ENCODE measurements at regions not wholly inside any gene's neighbourhood (a gene's known extent, or its start where the extent isn't known, plus 50 kb on each side); places are given as distances from the start of the nearest gene placed in this dataset.
A peak's percentile ranks its signal among the peaks of the same experiment; 100 is the strongest.
"Not testable (repeated sequence)": the region's sequence is repeated elsewhere in the genome, so short reads cannot be mapped to it uniquely, and the experiment has no call there.

DNA sequence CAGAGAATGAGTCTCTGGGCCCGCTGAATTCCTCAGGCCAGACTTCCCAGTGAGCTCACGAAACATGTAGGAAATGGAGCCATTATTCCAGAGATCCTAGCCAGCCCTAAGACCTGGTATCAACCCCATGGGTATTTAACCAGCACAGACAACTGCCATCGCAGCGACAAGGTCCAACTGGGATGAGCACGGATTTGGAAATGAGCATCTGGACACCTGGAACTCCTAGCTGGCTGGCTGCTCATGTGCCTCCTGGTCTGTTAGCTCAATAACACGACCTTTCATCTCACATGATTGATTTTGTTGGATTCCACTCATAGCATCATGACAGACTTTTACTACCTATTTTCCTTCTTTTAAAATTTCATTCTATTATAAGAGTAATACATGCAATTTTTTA, 51.0 kb downstream of the POU3F3 start:
- DNase-seq = no peak

- DNase-seq = no peak
These were observed 55.4 kb downstream of the POU3F3 start for GRCh38 chr2:104909317-104909716.

- DNase-seq = no peak
These were observed 60.6 kb downstream of the POU3F3 start for GRCh38 chr2:104914509-104914908.

DNA sequence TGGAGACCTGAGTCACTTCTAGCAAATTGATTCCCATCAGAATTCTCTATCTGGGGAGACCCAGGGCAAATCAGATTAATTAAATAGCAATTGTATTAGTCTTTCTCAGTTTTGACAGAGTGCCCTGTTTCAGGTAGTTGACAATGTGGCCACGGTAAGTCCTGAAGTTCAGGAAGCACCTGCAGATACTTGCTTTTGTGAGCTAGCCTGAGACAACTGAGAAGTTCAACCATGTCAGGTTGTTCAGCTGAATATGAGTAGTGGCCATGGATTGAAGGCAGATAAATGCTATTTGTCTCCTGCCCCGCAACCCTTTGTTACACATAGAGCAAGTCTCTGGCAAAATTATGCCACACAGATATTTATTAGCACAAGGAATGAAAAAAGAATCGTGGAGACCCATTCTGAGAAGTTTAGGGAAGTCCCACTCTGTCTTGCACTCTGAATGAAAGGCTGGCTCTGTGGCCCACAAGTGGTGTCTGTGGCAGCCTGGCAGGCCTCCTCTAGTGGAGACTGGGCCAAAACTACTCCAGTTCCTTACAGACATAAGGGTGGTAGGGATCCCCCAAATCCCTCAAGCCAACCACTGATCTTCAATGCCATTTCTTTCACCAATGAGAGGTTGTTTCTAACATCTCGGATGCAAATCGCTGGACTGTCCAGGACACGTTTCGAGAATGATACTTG, 61.3 kb downstream of the POU3F3 start:
- DNase-seq = no peak

- DNase-seq = no peak
These were observed 65.2 kb downstream of the POU3F3 start for GRCh38 chr2:104919127-104919526.

DNA sequence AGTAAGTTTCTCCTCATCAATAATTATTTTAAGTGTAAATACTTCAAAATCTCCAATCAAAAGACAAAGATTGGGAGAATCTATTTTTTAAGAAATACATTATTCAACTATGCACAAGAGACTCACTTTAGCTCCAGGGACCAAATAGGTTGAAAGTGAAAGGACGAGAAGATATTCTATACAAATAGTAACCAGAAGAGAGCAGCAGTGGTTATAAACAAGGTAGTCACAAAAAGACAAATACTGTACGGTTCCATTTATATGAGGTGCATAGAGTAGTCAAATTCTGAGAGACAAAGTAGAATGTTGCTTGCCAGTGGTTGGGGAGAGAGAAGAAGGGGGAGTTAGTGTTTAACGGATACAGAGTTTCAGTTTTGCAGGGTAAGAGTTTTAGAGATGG, 69.8 kb downstream of the POU3F3 start:
- no peak for DNase-seq

GRCh38 chr2:104929663-104930062, 75.7 kb downstream of the POU3F3 start:
- no peak for DNase-seq

GRCh38 chr2:104930732-104931131, 76.8 kb downstream of the POU3F3 start:
- DNase-seq = no peak

- no peak for DNase-seq
These were observed 78.3 kb downstream of the POU3F3 start for GRCh38 chr2:104932243-104932642.

- DNase-seq = no peak
These were observed 79.4 kb downstream of the POU3F3 start for GRCh38 chr2:104933151-104933917.

GRCh38 chr2:104936527-104936926, 82.6 kb downstream of the POU3F3 start:
- DNase-seq = no peak

- no peak for DNase-seq
These were observed 84.5 kb downstream of the POU3F3 start for GRCh38 chr2:104938231-104938941.

DNA sequence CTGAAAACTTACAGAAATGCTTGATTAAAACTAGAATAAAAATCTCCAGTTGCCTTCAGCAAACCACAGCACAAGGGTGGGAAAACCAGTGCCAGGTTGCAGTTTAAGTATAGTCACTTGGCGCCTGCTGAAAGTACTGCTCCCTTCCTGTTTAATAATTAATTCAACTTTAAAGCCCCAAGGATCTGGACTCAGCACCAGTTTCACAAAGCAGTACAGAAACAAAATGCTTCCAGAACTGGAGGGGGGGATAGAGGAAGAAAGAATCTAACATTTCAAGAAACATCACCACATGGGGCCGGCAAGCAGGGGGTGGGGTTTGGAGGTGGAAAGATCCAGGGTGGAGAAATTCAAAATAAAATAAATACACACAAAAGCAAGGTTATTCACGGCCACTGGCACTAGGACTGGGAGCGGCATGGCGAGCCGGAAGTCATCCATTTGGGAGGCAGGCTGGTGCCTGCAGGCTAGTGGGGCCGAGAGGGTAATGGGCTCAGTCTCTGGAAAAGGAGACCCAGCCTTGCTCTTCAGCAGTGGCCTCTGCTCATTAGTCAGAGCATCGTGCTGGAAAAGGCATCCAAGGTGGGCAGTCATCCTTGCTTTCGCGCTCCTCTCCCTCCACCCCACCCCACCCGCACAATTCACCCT, 85.8 kb downstream of the POU3F3 start:
- no peak for DNase-seq

DNA sequence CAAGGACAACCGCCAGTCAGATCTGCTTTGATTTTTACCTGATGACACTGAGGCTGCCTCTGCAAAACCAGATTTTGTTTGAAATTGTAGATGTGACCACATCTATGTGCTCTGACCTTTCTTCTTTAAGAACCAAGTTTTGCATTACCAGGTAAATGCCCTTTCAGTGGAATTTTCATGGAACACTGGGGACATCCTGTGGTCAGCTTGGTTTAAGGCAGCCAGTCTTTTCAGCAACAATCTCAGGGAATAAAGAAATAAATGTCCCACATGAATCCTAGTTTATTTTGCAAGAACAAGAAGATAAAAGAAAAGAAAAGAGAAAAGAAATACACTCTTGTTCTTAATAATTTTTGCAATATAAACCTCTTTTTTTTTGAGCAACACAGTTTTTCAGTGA, 90.6 kb downstream of the POU3F3 start:
- DNase-seq = peak; percentile 2

DNA sequence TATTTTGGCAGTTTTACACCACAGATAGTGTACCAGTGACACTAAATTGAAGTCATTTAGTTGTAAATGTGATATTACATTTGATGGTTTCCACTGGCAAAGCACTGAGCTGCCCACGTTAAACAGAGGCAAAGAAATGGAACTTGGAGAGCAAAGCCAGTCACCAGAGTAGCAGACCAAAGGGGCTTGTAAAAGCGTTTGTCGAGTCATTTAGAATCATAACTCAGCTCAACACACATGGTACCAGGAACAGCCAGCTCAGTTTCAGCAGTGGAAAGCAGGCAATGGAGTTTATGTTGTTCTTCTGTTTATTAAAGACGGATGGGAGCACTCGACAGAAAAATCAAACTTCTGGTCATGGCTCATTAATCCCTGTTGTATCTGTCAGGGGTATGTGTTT, 91.2 kb downstream of the POU3F3 start:
- DNase-seq = peak; percentile 8

DNA sequence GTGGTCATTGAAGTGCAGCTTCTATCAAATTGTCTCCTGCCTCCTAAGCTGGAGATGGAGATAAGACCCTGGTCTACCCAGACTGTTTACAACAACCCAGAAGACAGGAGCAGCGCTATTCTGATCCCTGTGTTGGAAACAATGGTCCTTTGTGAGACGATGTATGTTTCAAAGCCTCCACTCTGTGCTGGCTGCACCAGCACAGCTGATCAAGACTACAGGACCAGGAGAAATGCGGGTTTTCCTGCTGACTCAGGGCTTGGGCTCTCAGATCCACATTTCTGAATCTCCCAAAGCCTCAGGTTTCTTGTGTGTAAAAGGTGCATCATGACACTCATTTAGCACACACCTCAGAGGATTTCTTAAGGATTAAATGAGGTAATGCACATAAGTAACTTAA, 92.0 kb downstream of the POU3F3 start:
- DNase-seq = peak; percentile 59

- DNase-seq = not testable (repeated sequence)
These were observed 90.4 kb upstream of the MRPS9 start for GRCh38 chr2:104947456-104947855.

DNA sequence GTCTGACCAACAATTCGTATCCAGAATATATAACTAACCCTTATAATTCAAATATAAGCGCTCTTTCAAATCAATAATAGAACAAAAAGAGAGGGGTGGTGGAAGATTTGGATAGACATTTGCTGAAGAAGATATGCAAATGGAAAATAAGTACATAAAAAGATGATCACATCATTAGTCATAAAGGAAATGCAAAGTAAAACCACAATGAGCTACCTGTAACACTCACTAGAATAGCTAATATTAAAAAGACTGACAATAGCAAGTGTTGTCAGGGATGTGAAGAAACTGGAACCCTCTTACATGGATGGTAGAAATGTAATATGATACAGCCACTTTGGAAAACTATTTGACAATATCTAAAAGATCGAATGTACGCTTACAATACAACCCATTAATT, 84.9 kb upstream of the MRPS9 start:
- DNase-seq = no peak

- no peak for DNase-seq
These were observed 72.0 kb upstream of the MRPS9 start for GRCh38 chr2:104965900-104966299.

- DNase-seq = no peak
These were observed 68.3 kb upstream of the MRPS9 start for GRCh38 chr2:104969564-104969963.

DNA sequence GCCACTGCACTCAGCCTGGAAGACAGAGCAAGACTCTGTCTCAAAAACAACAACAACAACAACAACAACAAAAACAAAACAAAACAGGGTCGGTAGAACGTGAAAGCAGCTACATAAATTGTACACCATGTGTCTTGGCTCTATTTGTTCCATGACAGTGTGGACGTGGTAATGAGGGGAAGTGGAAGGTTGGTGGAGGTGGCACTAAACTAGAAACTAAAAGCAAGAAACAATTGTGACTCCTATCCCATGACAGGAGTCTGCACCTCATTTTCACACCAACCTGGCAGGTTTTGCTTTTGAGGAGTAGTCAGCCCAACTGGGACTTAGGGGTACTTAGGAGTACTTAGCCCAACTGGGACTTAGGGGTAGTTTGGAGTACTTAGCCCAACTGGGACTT, 62.5 kb upstream of the MRPS9 start:
- DNase-seq = no peak

- no peak for DNase-seq
These were observed 62.0 kb upstream of the MRPS9 start for GRCh38 chr2:104975851-104976250.

DNA sequence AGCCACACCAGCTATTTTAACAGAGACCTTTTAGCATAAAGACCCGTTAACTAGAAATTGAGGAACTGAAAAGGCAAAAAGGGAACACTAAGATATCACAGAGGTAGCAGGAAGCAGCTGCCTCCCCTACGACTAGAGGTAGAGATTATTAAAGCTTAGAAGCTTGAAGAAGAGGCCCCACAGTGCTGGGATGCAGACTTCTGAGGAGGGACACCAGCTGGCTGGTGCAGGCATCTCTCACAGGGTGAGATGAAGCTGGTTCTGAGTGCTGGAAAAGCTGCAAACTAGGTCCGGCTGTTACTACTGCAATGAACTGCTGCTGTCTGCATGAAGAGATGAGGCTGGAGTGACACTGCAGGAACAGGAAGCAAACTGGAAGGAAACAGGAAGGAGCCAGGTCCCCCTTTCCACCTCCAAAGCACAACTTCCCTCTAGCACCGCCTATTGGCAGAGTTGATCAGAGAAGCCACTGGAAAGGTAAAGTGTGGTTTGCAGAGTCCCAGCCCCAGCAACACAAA, 61.2 kb upstream of the MRPS9 start:
- DNase-seq = no peak

All from NCI-H526 treated with DMSO at 0.1 percent for 48 hours (cell line).